Loucy (cell line): ENCODE measurements at regions not wholly inside any gene's neighbourhood (a gene's known extent, or its start where the extent isn't known, plus 50 kb on each side); places are given as distances from the start of the nearest gene placed in this dataset.

Experiments used
- CTCF ChIP-seq: fragments of 200-600 bp; sonication (generic); conservative IDR thresholded peaks from 2 replicates; pipeline ENCODE4 v1.5.1; 2014; ENCODE audit warnings: mild to moderate bottlenecking, antibody characterized with exemption, low read length
- EZH2phosphoT487 ChIP-seq: fragments of 200-600 bp; IDR thresholded peaks from 2 replicates; pipeline ENCODE4 v1.6.1; 2018; ENCODE audit warnings: antibody characterized with exemption, mild to moderate bottlenecking, moderate library complexity, borderline replicate concordance

- TF ChIP-seq CTCF (no peak), EZH2phosphoT487 (no peak)
Observed at GRCh38 chr3:103367481-103367880, 932.7 kb downstream of the ZPLD1 start.
